Type B pancreatic cell (in vitro differentiated cells): ENCODE measurements at regions not wholly inside any gene's neighbourhood (a gene's known extent, or its start where the extent isn't known, plus 50 kb on each side); places are given as distances from the start of the nearest gene placed in this dataset.

Experiments
- DNase-seq: peaks from one replicate; pipeline ENCODE4 v3.0.0; 2021; ENCODE audit warnings: mixed read lengths; ENCODE audit not compliant: unreplicated experiment; ENCODE audit errors: extremely low spot score
- H3K27ac Mint-ChIP-seq: 2 replicates; pipeline ENCODE4 v1.8.0; 2021; ENCODE audit warnings: mild to moderate bottlenecking, mixed read lengths
- H3K27me3 Mint-ChIP-seq: 2 replicates; pipeline ENCODE4 v1.8.0; 2021; ENCODE audit warnings: mixed read lengths
- H3K36me3 Mint-ChIP-seq: 2 replicates; pipeline ENCODE4 v1.8.0; 2021; ENCODE audit warnings: mixed read lengths
- H3K4me1 Mint-ChIP-seq: one replicate; pipeline ENCODE4 v1.8.0; 2021; ENCODE audit warnings: mixed read lengths; ENCODE audit not compliant: unreplicated experiment
- H3K4me3 Mint-ChIP-seq: 2 replicates; pipeline ENCODE4 v1.8.0; 2021; ENCODE audit warnings: mild to moderate bottlenecking, mixed read lengths
- H3K9me3 Mint-ChIP-seq: 2 replicates; pipeline ENCODE4 v1.8.0; 2021; ENCODE audit warnings: mixed read lengths
- CTCF ChIP-seq: fragments of 200-600 bp; sonication (generic); conservative IDR thresholded peaks from 2 replicates; pipeline ENCODE4 v1.5.0; 2021; ENCODE audit warnings: antibody characterized with exemption, mild to moderate bottlenecking

- Mint-ChIP-seq H3K36me3 (no peaks in the 10 kb centered on the region), H3K27me3 (no peaks in the 10 kb centered on the region), H3K9me3 (no peaks in the 10 kb centered on the region), H3K4me1 (no peaks in the 10 kb centered on the region), H3K4me3 (no peak overlapping the region), H3K27ac (no peak overlapping the region)
- no peak for DNase-seq
- TF ChIP-seq CTCF, result no peak
Measured at GRCh38 chr2:123370186-123370585, 654.9 kb upstream of the CNTNAP5 start.

- no peaks in the 10 kb centered on the region for H3K4me1 Mint-ChIP-seq
- H3K9me3 Mint-ChIP-seq, result no peaks in the 10 kb centered on the region
- no peak overlapping the region for H3K27ac Mint-ChIP-seq
- H3K4me3 Mint-ChIP-seq, result no peak overlapping the region
- no peaks in the 10 kb centered on the region for H3K27me3 Mint-ChIP-seq
- no peaks in the 10 kb centered on the region for H3K36me3 Mint-ChIP-seq
- no peak for DNase-seq
- TF ChIP-seq CTCF, result no peak
Measured at GRCh38 chr2:123371535-123371934, 653.6 kb upstream of the CNTNAP5 start.

- no peaks in the 10 kb centered on the region for H3K4me1 Mint-ChIP-seq
- TF ChIP-seq CTCF, result no peak
- H3K36me3 Mint-ChIP-seq, result no peaks in the 10 kb centered on the region
- no peak overlapping the region for H3K4me3 Mint-ChIP-seq
- no peaks in the 10 kb centered on the region for H3K27me3 Mint-ChIP-seq
- no peaks in the 10 kb centered on the region for H3K9me3 Mint-ChIP-seq
- DNase-seq, result no peak
- H3K27ac Mint-ChIP-seq, result no peak overlapping the region
Measured at GRCh38 chr2:123380370-123380935, 644.6 kb upstream of the CNTNAP5 start.

GRCh38 chr2:123415678-123416077, 609.4 kb upstream of the CNTNAP5 start:
- TF ChIP-seq CTCF, result no peak
- no peak overlapping the region for H3K4me3 Mint-ChIP-seq

GRCh38 chr2:123419976-123420375, 605.1 kb upstream of the CNTNAP5 start:
- no peak for TF ChIP-seq CTCF
- H3K4me3 Mint-ChIP-seq, result no peak overlapping the region
- H3K36me3 Mint-ChIP-seq, result no peaks in the 10 kb centered on the region
- no peak overlapping the region for H3K27ac Mint-ChIP-seq
- H3K27me3 Mint-ChIP-seq, result no peaks in the 10 kb centered on the region
- DNase-seq, result no peak
- H3K9me3 Mint-ChIP-seq, result peaks cover 6% of the 10 kb centered on the region
- no peaks in the 10 kb centered on the region for H3K4me1 Mint-ChIP-seq

More at GRCh38 chr2:123415678-123416077, 609.4 kb upstream of the CNTNAP5 start:
- no peak for DNase-seq
- Mint-ChIP-seq H3K36me3 (no peaks in the 10 kb centered on the region), H3K27ac (no peak overlapping the region), H3K9me3 (peaks cover 6% of the 10 kb centered on the region), H3K4me1 (no peaks in the 10 kb centered on the region), H3K27me3 (no peaks in the 10 kb centered on the region)
